Endodermal cell (in vitro differentiated cells): ENCODE measurements at regions not wholly inside any gene's neighbourhood (a gene's known extent, or its start where the extent isn't known, plus 50 kb on each side); places are given as distances from the start of the nearest gene placed in this dataset.

ENCODE experiments used
- DNase-seq: peaks from one replicate; pipeline ENCODE4 v3.0.0-alpha.2; 2017
- H3K27ac ChIP-seq: 2 replicates; pipeline ENCODE4 v1.5.1; 2013; ENCODE audit warnings: mild to moderate bottlenecking, low read depth, low read length, moderate library complexity
- H3K27me3 ChIP-seq: 2 replicates; pipeline ENCODE4 v1.6.1; 2013; ENCODE audit warnings: mild to moderate bottlenecking, low read length, moderate library complexity; ENCODE audit not compliant: insufficient read depth, control insufficient read depth, poor library complexity, severe bottlenecking
- H3K36me3 ChIP-seq: 2 replicates; pipeline ENCODE4 v1.7.0; 2013; ENCODE audit warnings: mild to moderate bottlenecking, low read length, moderate library complexity; ENCODE audit not compliant: control insufficient read depth, insufficient read depth
- H3K4me1 ChIP-seq: one replicate; pipeline ENCODE4 v1.7.0; 2013; ENCODE audit warnings: low read length; ENCODE audit not compliant: control insufficient read depth, insufficient read depth
- H3K4me3 ChIP-seq: 2 replicates; pipeline ENCODE4 v1.5.1; 2013; ENCODE audit warnings: mild to moderate bottlenecking, low read length, moderate library complexity
- H3K9ac ChIP-seq: 2 replicates; pipeline ENCODE4 v1.6.1; 2013; ENCODE audit warnings: mild to moderate bottlenecking, low read length, moderate library complexity; ENCODE audit not compliant: poor library complexity, severe bottlenecking; ENCODE audit errors: extremely low read depth
- H3K9me3 ChIP-seq: 2 replicates; pipeline ENCODE4 v1.6.1; 2013; ENCODE audit warnings: mild to moderate bottlenecking, low read length, moderate library complexity; ENCODE audit not compliant: control insufficient read depth
- H3K27ac Mint-ChIP-seq: 2 replicates; pipeline ENCODE4 v1.8.0; 2020; ENCODE audit warnings: mixed read lengths
- H3K27me3 Mint-ChIP-seq: 2 replicates; pipeline ENCODE4 v1.8.0; 2021; ENCODE audit warnings: mild to moderate bottlenecking, mixed read lengths; ENCODE audit not compliant: insufficient read depth
- H3K36me3 Mint-ChIP-seq: 2 replicates; pipeline ENCODE4 v1.8.0; 2020; ENCODE audit warnings: low read depth, mixed read lengths
- H3K4me1 Mint-ChIP-seq: 2 replicates; pipeline ENCODE4 v1.8.0; 2020; ENCODE audit warnings: mixed read lengths
- H3K4me3 Mint-ChIP-seq: 2 replicates; pipeline ENCODE4 v1.8.0; 2020; ENCODE audit warnings: mild to moderate bottlenecking, moderate library complexity, mixed read lengths
- H3K9me3 Mint-ChIP-seq: 2 replicates; pipeline ENCODE4 v1.8.0; 2020; ENCODE audit warnings: mild to moderate bottlenecking, mixed read lengths
- WGBS, 2 experiments: methylation state at CpG; one replicate each; pipeline versions ENCODE4 v1.1.5 to v1.1.7; 2013; ENCODE audit warnings: missing lambda C conversion rate in 2 of 2, mixed read lengths in 1 of 2; ENCODE audit not compliant: insufficient coverage in 1 of 2, insufficient read length in 1 of 2; 5-methylcytosine and 5-hydroxymethylcytosine counted together
- TF ChIP-seq, protein P1 (sequence below): fragments of 200-600 bp; sonication (generic); conservative IDR thresholded peaks from 2 replicates; pipeline ENCODE4 v1.5.0; 2021; ENCODE audit warnings: antibody characterized with exemption, mild to moderate bottlenecking

DNA sequence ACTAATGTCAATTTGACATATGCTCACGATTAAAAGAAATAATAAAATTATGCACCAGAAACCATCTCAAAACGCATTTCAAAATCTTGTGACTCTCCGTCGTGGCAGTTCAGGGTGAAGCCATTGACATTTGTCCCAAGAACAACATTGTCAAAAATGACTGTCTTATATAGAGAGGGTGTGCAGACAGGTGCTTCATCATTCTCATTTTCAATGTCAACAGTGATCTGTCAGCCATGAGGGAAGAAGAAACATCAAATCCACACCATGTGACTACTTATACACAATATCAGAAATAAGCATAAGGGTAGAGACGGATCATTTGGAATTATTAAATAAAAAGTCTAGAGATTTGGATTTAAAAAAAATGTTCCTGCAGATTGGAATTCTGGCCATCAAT is 65.1 kb upstream of the C3orf49 start:
- no peak overlapping the region for H3K4me3 ChIP-seq
- H3K27ac Mint-ChIP-seq = no peak overlapping the region
- TF ChIP-seq, protein P1, sequence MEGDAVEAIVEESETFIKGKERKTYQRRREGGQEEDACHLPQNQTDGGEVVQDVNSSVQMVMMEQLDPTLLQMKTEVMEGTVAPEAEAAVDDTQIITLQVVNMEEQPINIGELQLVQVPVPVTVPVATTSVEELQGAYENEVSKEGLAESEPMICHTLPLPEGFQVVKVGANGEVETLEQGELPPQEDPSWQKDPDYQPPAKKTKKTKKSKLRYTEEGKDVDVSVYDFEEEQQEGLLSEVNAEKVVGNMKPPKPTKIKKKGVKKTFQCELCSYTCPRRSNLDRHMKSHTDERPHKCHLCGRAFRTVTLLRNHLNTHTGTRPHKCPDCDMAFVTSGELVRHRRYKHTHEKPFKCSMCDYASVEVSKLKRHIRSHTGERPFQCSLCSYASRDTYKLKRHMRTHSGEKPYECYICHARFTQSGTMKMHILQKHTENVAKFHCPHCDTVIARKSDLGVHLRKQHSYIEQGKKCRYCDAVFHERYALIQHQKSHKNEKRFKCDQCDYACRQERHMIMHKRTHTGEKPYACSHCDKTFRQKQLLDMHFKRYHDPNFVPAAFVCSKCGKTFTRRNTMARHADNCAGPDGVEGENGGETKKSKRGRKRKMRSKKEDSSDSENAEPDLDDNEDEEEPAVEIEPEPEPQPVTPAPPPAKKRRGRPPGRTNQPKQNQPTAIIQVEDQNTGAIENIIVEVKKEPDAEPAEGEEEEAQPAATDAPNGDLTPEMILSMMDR = no peak
- H3K36me3 ChIP-seq = no peaks in the 10 kb centered on the region
- H3K9me3 ChIP-seq = no peaks in the 10 kb centered on the region
- no peak overlapping the region for H3K4me3 Mint-ChIP-seq
- H3K9me3 Mint-ChIP-seq = no peaks in the 10 kb centered on the region
- H3K9ac ChIP-seq = no peak overlapping the region
- no peaks in the 10 kb centered on the region for H3K4me1 Mint-ChIP-seq
- no peaks in the 10 kb centered on the region for H3K4me1 ChIP-seq
- WGBS, 2 experiments = 57% methylated on average over 5 of the region's 5 CpGs; no CpG with 5 or more reads in 1 of the 2 experiments
- DNase-seq = no peak
- no peak overlapping the region for H3K27ac ChIP-seq
- no peaks in the 10 kb centered on the region for H3K27me3 ChIP-seq
- H3K36me3 Mint-ChIP-seq = no peaks in the 10 kb centered on the region
- peaks cover 2% of the 10 kb centered on the region for H3K27me3 Mint-ChIP-seq

DNA sequence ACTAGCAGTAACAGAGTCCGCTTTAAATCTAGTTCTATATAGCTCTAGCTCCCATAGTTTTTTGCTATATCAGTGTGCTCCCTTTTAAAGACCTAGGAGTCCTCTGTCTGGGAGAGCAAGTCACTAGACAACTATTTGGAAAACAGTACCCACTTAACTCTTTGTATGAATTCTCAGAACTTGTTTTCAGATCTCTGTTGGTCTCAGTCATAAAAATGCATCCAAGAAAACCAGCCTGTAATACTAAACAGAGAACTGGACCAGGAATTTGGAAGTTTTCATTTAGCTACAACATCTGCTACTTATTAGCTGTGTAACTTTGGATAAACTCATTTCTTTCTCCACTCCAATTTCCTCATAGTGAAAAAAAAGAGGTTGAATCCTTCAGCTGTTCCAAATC is 56.9 kb upstream of the C3orf49 start:
- whole genome bisulfite sequencing, 2 experiments = 92% methylated on average over 1 of the region's 1 CpG; no CpG with 5 or more reads in 1 of the 2 experiments
- no peaks in the 10 kb centered on the region for H3K36me3 ChIP-seq
- TF ChIP-seq, protein P1 = no peak
- no peaks in the 10 kb centered on the region for H3K9me3 ChIP-seq
- no peaks in the 10 kb centered on the region for H3K4me1 ChIP-seq
- no peak overlapping the region for H3K9ac ChIP-seq
- Mint-ChIP-seq H3K4me3 (no peak overlapping the region), H3K27ac (no peak overlapping the region), H3K36me3 (no peaks in the 10 kb centered on the region), H3K9me3 (no peaks in the 10 kb centered on the region), H3K4me1 (no peaks in the 10 kb centered on the region), H3K27me3 (peaks cover 15% of the 10 kb centered on the region)
- no peak overlapping the region for H3K4me3 ChIP-seq
- peaks cover 12% of the 10 kb centered on the region for H3K27me3 ChIP-seq
- no peak for DNase-seq
- no peak overlapping the region for H3K27ac ChIP-seq

DNA sequence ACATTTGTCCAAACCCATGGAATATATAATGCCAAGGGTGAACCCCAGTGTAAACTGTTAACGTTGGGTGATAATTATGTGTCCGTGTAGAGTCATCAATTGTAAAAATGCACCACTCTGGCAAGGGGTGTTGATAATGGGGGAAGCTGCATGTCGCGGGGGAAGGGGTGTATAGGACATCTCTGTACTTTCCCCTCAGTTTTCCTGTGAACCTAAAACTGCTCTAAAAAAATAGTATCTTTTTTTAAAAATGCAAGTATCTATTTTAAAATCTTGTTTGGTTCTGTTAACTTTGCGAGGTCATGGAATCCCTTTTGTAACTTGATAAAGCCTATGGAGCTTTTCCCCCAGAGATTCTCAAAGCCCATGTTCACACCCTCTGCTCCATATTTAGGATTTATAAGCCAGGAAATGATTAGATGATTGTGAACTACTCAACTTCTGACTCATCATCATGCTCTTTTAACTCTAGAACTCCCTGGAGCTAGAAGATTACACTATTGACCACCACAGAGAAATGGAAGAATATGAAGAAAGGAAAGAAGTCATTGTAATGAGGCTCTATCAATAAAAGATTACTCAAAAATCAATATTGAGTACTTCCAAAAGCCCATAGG is 56.1 kb upstream of the C3orf49 start:
- Mint-ChIP-seq H3K4me3 (no peak overlapping the region), H3K9me3 (no peaks in the 10 kb centered on the region)
- 79% methylated on average over 5 of the region's 5 CpGs; no CpG with 5 or more reads in 1 of the 2 experiments for WGBS, 2 experiments

More for the DNA sequence above, 56.1 kb upstream of the C3orf49 start:
- DNase-seq = no peak
- Mint-ChIP-seq H3K4me1 (no peaks in the 10 kb centered on the region), H3K36me3 (no peaks in the 10 kb centered on the region), H3K27me3 (peaks cover 15% of the 10 kb centered on the region), H3K27ac (no peak overlapping the region)
- TF ChIP-seq, protein P1 = no peak
- Histone ChIP-seq H3K27ac (no peak overlapping the region), H3K4me1 (no peaks in the 10 kb centered on the region), H3K36me3 (no peaks in the 10 kb centered on the region), H3K9ac (no peak overlapping the region), H3K9me3 (no peaks in the 10 kb centered on the region), H3K4me3 (no peak overlapping the region), H3K27me3 (peaks cover 12% of the 10 kb centered on the region)
